WTC11 (cell line): ENCODE measurements at regions not wholly inside any gene's neighbourhood (a gene's known extent, or its start where the extent isn't known, plus 50 kb on each side); places are given as distances from the start of the nearest gene placed in this dataset.

Source experiments
- ATAC-seq: fragments of 200-7000 bp; cut with Tn5 transposase; 2 replicates; pipeline ENCODE4 v1.10.0; 2021; ENCODE audit warnings: mild to moderate bottlenecking, moderate library complexity
- CTCF ChIA-PET: fragments of 300-600 bp; sonication (Branson Sonifier 250); formaldehyde crosslinking; loops from one replicate; lab custom pipeline; 2021; ENCODE audit warnings: antibody characterized with exemption; lab: Charles Lee
- POLR2A ChIA-PET: fragments of 350-600 bp; sonication (Branson Sonifier 250); formaldehyde crosslinking; loops from one replicate; lab custom pipeline; 2021; ENCODE audit warnings: antibody characterized with exemption; lab: Charles Lee
- DNase-seq: peaks from one replicate; pipeline ENCODE4 v3.0.0; 2021; ENCODE audit warnings: low spot score
- H3K27ac Mint-ChIP-seq: 2 replicates; pipeline ENCODE4 v1.8.0; 2021; ENCODE audit warnings: mixed read lengths
- H3K27me3 Mint-ChIP-seq: 2 replicates; pipeline ENCODE4 v1.8.0; 2021; ENCODE audit warnings: low read depth, mild to moderate bottlenecking, moderate library complexity, mixed read lengths
- H3K36me3 Mint-ChIP-seq: 2 replicates; pipeline ENCODE4 v1.8.0; 2021; ENCODE audit warnings: mixed read lengths
- H3K4me1 Mint-ChIP-seq: 2 replicates; pipeline ENCODE4 v1.8.0; 2022; ENCODE audit warnings: mixed read lengths
- H3K4me3 Mint-ChIP-seq: 2 replicates; pipeline ENCODE4 v1.8.0; 2021; ENCODE audit warnings: mild to moderate bottlenecking, moderate library complexity, mixed read lengths
- H3K9me3 Mint-ChIP-seq: 2 replicates; pipeline ENCODE4 v1.8.0; 2021; ENCODE audit warnings: mixed read lengths
- ATF1 ChIP-seq: sonication (generic); formaldehyde crosslinking; IDR thresholded peaks from 2 replicates; pipeline ENCODE4 v1.8.1; 2023; ENCODE audit warnings: mild to moderate bottlenecking, moderate library complexity, missing genetic modification reagents
- E2F1 ChIP-seq: sonication (generic); formaldehyde crosslinking; IDR thresholded peaks from 2 replicates; pipeline ENCODE4 v1.8.0; 2022; ENCODE audit warnings: mild to moderate bottlenecking, missing genetic modification reagents
- E2F4 ChIP-seq: sonication (generic); formaldehyde crosslinking; IDR thresholded peaks from 2 replicates; pipeline ENCODE4 v1.8.1; 2022; ENCODE audit warnings: low read depth, mild to moderate bottlenecking, moderate library complexity, missing genetic modification reagents, borderline replicate concordance
- E2F5 ChIP-seq: sonication (generic); formaldehyde crosslinking; IDR thresholded peaks from 2 replicates; pipeline ENCODE4 v1.8.1; 2022; ENCODE audit warnings: mild to moderate bottlenecking, moderate library complexity, missing genetic modification reagents
- ELF4 ChIP-seq: sonication (generic); formaldehyde crosslinking; IDR thresholded peaks from 2 replicates; pipeline ENCODE4 v1.8.1; 2022; ENCODE audit warnings: low read depth, mild to moderate bottlenecking, moderate library complexity, missing genetic modification reagents
- ERG ChIP-seq: fragments of 250-450 bp; sonication (Bioruptor Pico); IDR thresholded peaks from 2 replicates; pipeline ENCODE4 v1.8.0; 2021; ENCODE audit warnings: mild to moderate bottlenecking
- FOXP1 ChIP-seq: sonication (generic); formaldehyde crosslinking; IDR thresholded peaks from 2 replicates; pipeline ENCODE4 v1.8.0; 2022; ENCODE audit warnings: missing genetic modification reagents, mild to moderate bottlenecking, moderate library complexity, borderline replicate concordance
- JAZF1 ChIP-seq: fragments of 250-450 bp; sonication (Bioruptor Pico); IDR thresholded peaks from 2 replicates; pipeline ENCODE4 v1.9.0; 2021; ENCODE audit warnings: moderate library complexity, mild to moderate bottlenecking, inconsistent platforms
- NR1H2 ChIP-seq: sonication (generic); formaldehyde crosslinking; IDR thresholded peaks from 2 replicates; pipeline ENCODE4 v1.9.0; 2021; ENCODE audit warnings: mild to moderate bottlenecking, moderate library complexity, missing genetic modification reagents
- RELA ChIP-seq: sonication (generic); formaldehyde crosslinking; IDR thresholded peaks from 2 replicates; pipeline ENCODE4 v1.8.1; 2022; ENCODE audit warnings: missing genetic modification reagents, mild to moderate bottlenecking, borderline replicate concordance
- RORB ChIP-seq: fragments of 250-450 bp; sonication (Bioruptor Pico); IDR thresholded peaks from 2 replicates; pipeline ENCODE4 v1.9.0; 2021; ENCODE audit warnings: mild to moderate bottlenecking
- TEAD4 ChIP-seq: sonication (generic); formaldehyde crosslinking; IDR thresholded peaks from 2 replicates; pipeline ENCODE4 v1.8.0; 2022; ENCODE audit warnings: mild to moderate bottlenecking, missing genetic modification reagents
- USF2 ChIP-seq: sonication (generic); formaldehyde crosslinking; IDR thresholded peaks from 2 replicates; pipeline ENCODE4 v1.8.1; 2023; ENCODE audit warnings: mild to moderate bottlenecking, missing genetic modification reagents, moderate library complexity
- ZBTB21 ChIP-seq: sonication (generic); formaldehyde crosslinking; IDR thresholded peaks from 2 replicates; pipeline ENCODE4 v1.8.1; 2023; ENCODE audit warnings: mild to moderate bottlenecking, missing genetic modification reagents, borderline replicate concordance
- ZNF121 ChIP-seq: sonication (generic); formaldehyde crosslinking; IDR thresholded peaks from 2 replicates; pipeline ENCODE4 v1.8.0; 2023; ENCODE audit warnings: missing genetic modification reagents
- ZNF396 ChIP-seq: fragments of 250-450 bp; sonication (Bioruptor Pico); IDR thresholded peaks from 2 replicates; pipeline ENCODE4 v1.8.0; 2021; ENCODE audit warnings: mild to moderate bottlenecking, moderate library complexity, borderline replicate concordance
- ZNF423 ChIP-seq: fragments of 250-450 bp; sonication (Bioruptor Pico); IDR thresholded peaks from 2 replicates; pipeline ENCODE4 v2.1.2; 2022; ENCODE audit warnings: mild to moderate bottlenecking, moderate library complexity
- ZNF532 ChIP-seq: fragments of 250-450 bp; sonication (Bioruptor Pico); IDR thresholded peaks from 2 replicates; pipeline ENCODE4 v1.9.0; 2021; ENCODE audit warnings: mild to moderate bottlenecking, borderline replicate concordance

GRCh38 chr10:100683004-100683403 is 62.4 kb upstream of the PAX2 start:
- ChIA-PET POLR2A (no interaction called here), CTCF (interaction anchor here (0.6 to 4.3 kb wide), 9 partner anchors 12 to 377 kb away, joined by 3 to 21 read pairs (median 5); no protein-coding TSS in a partner anchor)
- 0 out of 2 replicates have a peak overlapping the region, but pooled peaks have one; percentile 60 for H3K4me3 Mint-ChIP-seq
- H3K27ac Mint-ChIP-seq: no peak overlapping the region
- DNase-seq (no peak), ATAC-seq (no peak)
- no peak for TF ChIP-seq USF2 (CRISPR knock-in tag)
- no peak for TF ChIP-seq FOXP1 (CRISPR knock-in tag)
- no peak for TF ChIP-seq RORB
- TF ChIP-seq ERG: no peak
- TF ChIP-seq ZNF396: no peak
- no peak for TF ChIP-seq ZNF532 (CRISPR knock-in tag)
- TF ChIP-seq RELA (CRISPR knock-in tag): no peak
- TF ChIP-seq ZBTB21: no peak
- no peak for TF ChIP-seq ZNF121 (CRISPR knock-in tag)
- TF ChIP-seq ATF1 (CRISPR knock-in tag): no peak
- TF ChIP-seq E2F5: no peak
- TF ChIP-seq JAZF1 (CRISPR knock-in tag): no peak
- no peak for TF ChIP-seq TEAD4 (CRISPR knock-in tag)
- TF ChIP-seq NR1H2: no peak
- TF ChIP-seq E2F1 (CRISPR knock-in tag): no peak
- no peak for TF ChIP-seq E2F4 (CRISPR knock-in tag)
- no peak for TF ChIP-seq ELF4 (CRISPR knock-in tag)
- no peak for TF ChIP-seq ZNF423 (CRISPR knock-in tag)
- H3K9me3 Mint-ChIP-seq: no peaks in the 10 kb centered on the region
- H3K36me3 Mint-ChIP-seq: no peaks in the 10 kb centered on the region
- H3K4me1 Mint-ChIP-seq: peaks cover 41% of the 10 kb centered on the region
- peaks cover 91% of the 10 kb centered on the region for H3K27me3 Mint-ChIP-seq
